CD4-positive, alpha-beta T cell (primary cell): ENCODE measurements at regions not wholly inside any gene's neighbourhood (a gene's known extent, or its start where the extent isn't known, plus 50 kb on each side); places are given as distances from the start of the nearest gene placed in this dataset.

ENCODE experiments used
- ATAC-seq: fragments of 200-7000 bp; cut with Tn5 transposase; one replicate; pipeline ENCODE4 v1.10.0; 2022; ENCODE audit warnings: mild to moderate bottlenecking; ENCODE audit not compliant: poor library complexity
- CTCF ChIA-PET: fragments of 350-600 bp; sonication (Branson Sonifier 250); formaldehyde crosslinking; loops from one replicate; lab custom pipeline; 2021; ENCODE audit warnings: antibody characterized with exemption, inconsistent platforms; lab: Charles Lee
- POLR2A ChIA-PET: fragments of 350-600 bp; sonication (Branson Sonifier 250); formaldehyde crosslinking; loops from one replicate; lab custom pipeline; 2021; ENCODE audit warnings: antibody characterized with exemption, inconsistent platforms; lab: Charles Lee
- DNase-seq, 14 experiments: peaks; one replicate each; pipeline ENCODE4 v3.0.0-alpha.2; 2013 to 2020; ENCODE audit warnings: mixed read lengths in 2 of 14
- H3K27ac ChIP-seq, 2 donors: one replicate each; pipeline versions ENCODE4 v1.5.1 to v1.7.0; 2013; ENCODE audit warnings: low read length in 2 of 2, low read depth in 1 of 2, mild to moderate bottlenecking in 1 of 2
- H3K27me3 ChIP-seq, 2 experiments: 1 replicate in 1 of 2; 2 replicates in 1 of 2; pipeline versions ENCODE4 v1.6.1 to v1.7.0; 2013; ENCODE audit warnings: low read length in 2 of 2, control low read depth in 1 of 2, mild to moderate bottlenecking in 1 of 2, moderate library complexity in 1 of 2; ENCODE audit not compliant: insufficient read depth in 2 of 2, control insufficient read depth in 1 of 2
- H3K36me3 ChIP-seq: one replicate; pipeline ENCODE4 v1.6.1; 2013; ENCODE audit warnings: low read length, control low read depth; ENCODE audit not compliant: insufficient read depth
- H3K4me1 ChIP-seq: one replicate; pipeline ENCODE4 v1.6.1; 2013; ENCODE audit warnings: low read length, control low read depth; ENCODE audit not compliant: insufficient read depth
- H3K4me3 ChIP-seq: one replicate; pipeline ENCODE4 v1.5.1; 2013; ENCODE audit warnings: mild to moderate bottlenecking, low read length, moderate library complexity
- H3K9me3 ChIP-seq, 2 experiments: 1 replicate in 1 of 2; 2 replicates in 1 of 2; pipeline versions ENCODE4 v1.6.1 to v1.7.0; 2013; ENCODE audit warnings: low read length in 2 of 2, mild to moderate bottlenecking in 2 of 2, control low read depth in 1 of 2, moderate library complexity in 1 of 2; ENCODE audit not compliant: control insufficient read depth in 1 of 2, insufficient read depth in 1 of 2
- H3K27ac Mint-ChIP-seq: one replicate; pipeline ENCODE4 v1.8.0; 2020; ENCODE audit warnings: mixed read lengths
- H3K27me3 Mint-ChIP-seq: one replicate; pipeline ENCODE4 v1.8.0; 2021; ENCODE audit warnings: mixed read lengths
- H3K36me3 Mint-ChIP-seq: one replicate; pipeline ENCODE4 v1.8.0; 2021; ENCODE audit warnings: low read depth, mixed read lengths
- H3K4me1 Mint-ChIP-seq: one replicate; pipeline ENCODE4 v1.8.0; 2021; ENCODE audit warnings: low read depth, mixed read lengths
- H3K4me3 Mint-ChIP-seq: one replicate; pipeline ENCODE4 v1.8.0; 2020; ENCODE audit warnings: mild to moderate bottlenecking, mixed read lengths
- H3K9me3 Mint-ChIP-seq: one replicate; pipeline ENCODE4 v1.8.0; 2020; ENCODE audit warnings: mixed read lengths
- intact Hi-C, 2 experiments: fragments of 100-400 bp; cut with DNase I in 1 of 2; cut with micrococcal nuclease in 1 of 2; formaldehyde crosslinking; loops; one replicate each; pipeline versions ENCODE4 v1.15.1 to v1.9.0; 2023 to 2025; cut with DNase I, micrococcal nuclease
- TF ChIP-seq, protein P1 (sequence below): fragments of 200-600 bp; IDR thresholded peaks from one replicate; pipeline ENCODE4 v1.8.0; 2022; ENCODE audit warnings: antibody characterized with exemption, mild to moderate bottlenecking

DNA sequence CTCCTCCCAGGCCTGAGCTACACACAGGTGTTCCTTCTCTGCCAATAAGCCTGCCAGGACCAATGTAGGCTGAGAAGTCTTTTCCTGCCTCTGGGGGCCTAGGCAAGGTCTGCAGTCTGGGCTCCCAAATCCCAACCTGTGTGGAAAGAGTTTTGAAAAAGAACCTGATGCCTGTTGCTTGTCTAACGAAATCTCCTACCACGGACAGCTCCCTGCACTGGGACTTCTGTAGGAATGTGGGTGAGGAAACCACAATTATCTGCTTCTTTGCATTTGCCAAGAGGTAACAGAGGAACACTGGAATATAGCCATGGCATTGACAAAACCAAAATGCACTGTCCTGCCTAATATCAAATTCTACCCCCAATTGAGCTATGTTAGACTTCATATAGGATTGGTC, 877.0 kb upstream of the TMEM132C start:
- intact Hi-C loops, result no loop called here
- Histone ChIP-seq H3K9me3 (no peaks in the 10 kb centered on the region), H3K27me3 (no peaks in the 10 kb centered on the region), H3K36me3 (no peaks in the 10 kb centered on the region), H3K4me1 (no peaks in the 10 kb centered on the region), H3K4me3 (no peak overlapping the region), H3K27ac (no peak overlapping the region)
- Mint-ChIP-seq H3K27ac (no peak overlapping the region), H3K4me3 (no peak overlapping the region), H3K4me1 (no peaks in the 10 kb centered on the region), H3K27me3 (no peaks in the 10 kb centered on the region), H3K9me3 (no peaks in the 10 kb centered on the region), H3K36me3 (no peaks in the 10 kb centered on the region)
- POLR2A ChIA-PET, result no interaction called here
- CTCF ChIA-PET, result no interaction called here
- DNase-seq (no peak), ATAC-seq (no peak)
- TF ChIP-seq, protein P1, sequence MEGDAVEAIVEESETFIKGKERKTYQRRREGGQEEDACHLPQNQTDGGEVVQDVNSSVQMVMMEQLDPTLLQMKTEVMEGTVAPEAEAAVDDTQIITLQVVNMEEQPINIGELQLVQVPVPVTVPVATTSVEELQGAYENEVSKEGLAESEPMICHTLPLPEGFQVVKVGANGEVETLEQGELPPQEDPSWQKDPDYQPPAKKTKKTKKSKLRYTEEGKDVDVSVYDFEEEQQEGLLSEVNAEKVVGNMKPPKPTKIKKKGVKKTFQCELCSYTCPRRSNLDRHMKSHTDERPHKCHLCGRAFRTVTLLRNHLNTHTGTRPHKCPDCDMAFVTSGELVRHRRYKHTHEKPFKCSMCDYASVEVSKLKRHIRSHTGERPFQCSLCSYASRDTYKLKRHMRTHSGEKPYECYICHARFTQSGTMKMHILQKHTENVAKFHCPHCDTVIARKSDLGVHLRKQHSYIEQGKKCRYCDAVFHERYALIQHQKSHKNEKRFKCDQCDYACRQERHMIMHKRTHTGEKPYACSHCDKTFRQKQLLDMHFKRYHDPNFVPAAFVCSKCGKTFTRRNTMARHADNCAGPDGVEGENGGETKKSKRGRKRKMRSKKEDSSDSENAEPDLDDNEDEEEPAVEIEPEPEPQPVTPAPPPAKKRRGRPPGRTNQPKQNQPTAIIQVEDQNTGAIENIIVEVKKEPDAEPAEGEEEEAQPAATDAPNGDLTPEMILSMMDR, result no peak

DNA sequence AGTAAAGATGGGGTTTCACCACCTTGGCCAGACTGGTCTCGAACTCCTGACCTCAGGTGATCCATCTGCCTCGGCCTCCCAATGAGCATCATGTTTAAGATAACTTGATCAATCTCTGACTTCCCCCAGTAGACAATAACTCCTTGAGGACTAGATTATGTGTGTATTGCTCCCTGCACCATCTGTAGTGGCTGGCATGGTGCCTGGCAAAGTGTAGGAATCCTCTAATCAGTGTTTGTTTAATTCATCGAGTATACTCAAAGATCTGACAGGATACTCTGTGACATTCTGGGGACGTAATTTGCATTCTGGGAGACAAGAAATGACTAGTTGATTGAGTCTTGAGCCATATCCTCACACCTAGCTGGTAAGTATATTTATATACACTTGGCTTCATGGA, 873.5 kb upstream of the TMEM132C start:
- Mint-ChIP-seq H3K4me1 (no peaks in the 10 kb centered on the region), H3K4me3 (no peak overlapping the region), H3K27ac (no peak overlapping the region), H3K9me3 (no peaks in the 10 kb centered on the region), H3K27me3 (no peaks in the 10 kb centered on the region), H3K36me3 (no peaks in the 10 kb centered on the region)
- ChIA-PET POLR2A (no interaction called here), CTCF (no interaction called here)
- intact Hi-C loops, result no loop called here
- Histone ChIP-seq H3K4me3 (no peak overlapping the region), H3K27me3 (no peaks in the 10 kb centered on the region), H3K9me3 (no peaks in the 10 kb centered on the region), H3K36me3 (no peaks in the 10 kb centered on the region), H3K4me1 (no peaks in the 10 kb centered on the region), H3K27ac (no peak overlapping the region)
- TF ChIP-seq, protein P1, result no peak
- no peak for DNase-seq
- no peak for ATAC-seq

DNA sequence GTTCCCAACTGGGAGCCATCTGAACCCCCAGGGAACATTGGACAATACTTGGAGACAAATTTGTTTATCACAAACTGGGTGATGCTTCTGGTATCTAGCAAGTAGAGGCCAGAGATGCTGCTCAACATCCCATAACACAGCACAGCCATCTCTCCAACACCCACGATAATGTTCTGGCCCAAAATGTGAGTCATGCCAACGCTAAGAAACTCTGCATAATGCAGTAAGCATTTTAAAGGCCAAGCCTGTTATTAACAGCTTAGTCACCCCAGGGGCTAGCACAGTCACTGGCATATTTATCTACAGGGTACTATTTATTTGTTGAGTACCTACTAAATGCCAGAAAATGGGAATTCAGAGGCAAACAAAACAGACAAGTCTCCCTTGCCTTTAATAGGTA, 873.1 kb upstream of the TMEM132C start:
- ATAC-seq (no peak), DNase-seq (no peak)
- Histone ChIP-seq H3K9me3 (no peaks in the 10 kb centered on the region), H3K36me3 (no peaks in the 10 kb centered on the region), H3K27me3 (no peaks in the 10 kb centered on the region), H3K4me3 (no peak overlapping the region), H3K4me1 (no peaks in the 10 kb centered on the region), H3K27ac (no peak overlapping the region)
- H3K9me3 Mint-ChIP-seq, result no peaks in the 10 kb centered on the region
- CTCF ChIA-PET, result no interaction called here
- intact Hi-C loops, result no loop called here
- H3K4me1 Mint-ChIP-seq, result no peaks in the 10 kb centered on the region
- POLR2A ChIA-PET, result no interaction called here
- no peaks in the 10 kb centered on the region for H3K27me3 Mint-ChIP-seq
- no peak overlapping the region for H3K27ac Mint-ChIP-seq
- H3K36me3 Mint-ChIP-seq, result no peaks in the 10 kb centered on the region
- H3K4me3 Mint-ChIP-seq, result no peak overlapping the region
- TF ChIP-seq, protein P1, result no peak
